Activated gamma-delta T cell (primary cell): ENCODE measurements at regions not wholly inside any gene's neighbourhood (a gene's known extent, or its start where the extent isn't known, plus 50 kb on each side); places are given as distances from the start of the nearest gene placed in this dataset.
"Not testable (repeated sequence)": the region's sequence is repeated elsewhere in the genome, so short reads cannot be mapped to it uniquely, and the experiment has no call there.

Experiments used
- DNase-seq: peaks from one replicate; lab custom pipeline; 2025; lab: John Stamatoyannopoulos, UW

DNA sequence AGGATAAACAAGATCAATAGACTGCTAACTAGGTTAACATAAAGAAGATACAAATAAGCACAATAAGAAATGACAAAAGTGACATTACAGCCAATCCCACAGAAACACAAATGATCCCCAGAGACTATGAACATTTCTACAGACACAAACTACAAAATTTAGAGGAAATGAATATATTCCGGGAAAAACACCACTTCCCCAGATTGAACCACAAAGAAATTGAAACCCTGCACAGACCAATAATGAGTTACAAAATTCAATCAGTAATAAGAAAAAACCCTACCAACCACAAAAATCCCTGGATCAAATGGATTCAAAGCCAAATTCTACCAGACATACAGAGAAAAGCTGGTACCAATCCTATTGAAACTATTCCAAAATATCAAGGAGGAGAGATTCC, 232.4 kb upstream of the RBMS1 start:
- DNase-seq, result no peak

DNA sequence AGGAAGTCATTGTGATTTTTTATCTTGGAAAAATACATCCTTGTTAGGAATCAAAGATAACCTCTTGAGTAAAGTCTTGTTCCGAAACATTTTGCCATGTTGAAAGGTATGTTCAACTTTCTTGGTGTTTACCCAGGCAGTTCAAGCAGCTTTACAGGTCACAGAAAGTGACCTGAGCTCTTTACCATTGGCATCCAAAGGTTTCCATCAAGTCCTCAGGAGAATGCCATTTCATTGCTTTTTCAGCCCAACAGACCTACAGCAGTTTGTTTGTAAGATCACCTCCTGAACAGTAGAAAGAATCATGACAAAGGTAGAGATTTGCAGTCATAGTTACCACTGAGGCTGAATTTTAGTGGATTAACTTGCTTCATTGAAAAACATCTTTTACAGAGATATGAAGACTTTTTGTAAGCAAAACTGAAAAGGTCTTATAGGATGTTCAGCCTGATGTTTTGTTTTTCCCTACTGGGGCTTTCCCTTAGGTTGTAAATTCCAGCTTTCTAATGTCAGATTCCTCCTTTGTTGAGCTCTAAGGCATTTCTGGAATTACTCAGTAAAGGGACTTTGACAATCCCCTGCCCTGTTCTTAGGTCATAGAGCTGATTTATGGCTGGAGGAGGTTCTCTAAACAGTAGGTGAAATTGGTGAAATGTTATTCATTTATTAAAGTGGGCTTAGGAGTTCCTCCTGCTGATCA, 236.8 kb upstream of the RBMS1 start:
- no peak for DNase-seq

DNA sequence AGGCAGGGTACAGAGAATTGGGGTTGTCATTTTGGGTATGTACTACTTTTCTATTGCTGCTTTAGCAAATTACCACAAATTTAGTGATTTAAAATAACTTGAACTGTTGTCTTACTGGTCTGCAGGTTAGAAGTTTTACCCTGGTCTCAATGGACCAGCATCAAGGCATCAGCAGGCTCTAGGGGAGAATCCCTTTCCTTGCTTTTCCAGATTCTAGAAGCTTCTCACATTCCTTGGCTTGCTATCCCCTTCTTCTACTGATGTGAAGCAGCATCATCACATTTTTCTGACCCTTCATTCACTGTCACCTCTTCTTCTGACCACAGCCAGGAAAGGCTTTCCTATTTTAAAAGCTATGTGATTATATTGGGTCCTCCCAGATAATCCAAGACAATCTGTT, 237.8 kb upstream of the RBMS1 start:
- DNase-seq, result no peak

- DNase-seq, result no peak
These were observed 238.2 kb upstream of the RBMS1 start for GRCh38 chr2:160731856-160732255.

GRCh38 chr2:160735696-160736095, 242.1 kb upstream of the RBMS1 start:
- no peak for DNase-seq

GRCh38 chr2:160736148-160737028, 242.8 kb upstream of the RBMS1 start:
- DNase-seq, result no peak

DNA sequence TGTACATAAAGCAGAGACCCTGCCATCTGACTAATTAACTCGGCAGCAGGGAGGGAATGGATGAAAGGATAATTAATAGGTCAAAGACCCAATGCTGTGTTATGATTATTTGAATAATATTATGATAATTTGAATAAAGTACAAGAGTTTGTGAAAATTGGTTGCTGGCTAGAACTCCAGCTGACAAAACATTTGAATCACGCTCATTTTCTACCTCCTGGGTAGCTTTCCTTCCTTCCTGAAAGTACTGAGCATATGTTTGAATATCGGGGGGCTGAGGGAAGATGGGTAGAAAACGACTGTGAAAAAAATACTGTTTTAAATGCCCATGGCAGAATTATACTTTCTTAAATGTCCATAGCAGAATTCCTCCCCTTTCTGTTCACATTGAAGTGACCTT, 243.6 kb upstream of the RBMS1 start:
- DNase-seq, result no peak

GRCh38 chr2:160741271-160741670, 247.7 kb upstream of the RBMS1 start:
- DNase-seq, result no peak

- no peak for DNase-seq
These were observed 248.2 kb upstream of the RBMS1 start for GRCh38 chr2:160741815-160742214.

GRCh38 chr2:160742667-160743066, 249.1 kb upstream of the RBMS1 start:
- no peak for DNase-seq

GRCh38 chr2:160747501-160748170, 254.0 kb upstream of the RBMS1 start:
- DNase-seq, result no peak

GRCh38 chr2:160751021-160751420, 257.4 kb upstream of the RBMS1 start:
- DNase-seq, result no peak

GRCh38 chr2:160752475-160753330, 259.1 kb upstream of the RBMS1 start:
- DNase-seq, result no peak

DNA sequence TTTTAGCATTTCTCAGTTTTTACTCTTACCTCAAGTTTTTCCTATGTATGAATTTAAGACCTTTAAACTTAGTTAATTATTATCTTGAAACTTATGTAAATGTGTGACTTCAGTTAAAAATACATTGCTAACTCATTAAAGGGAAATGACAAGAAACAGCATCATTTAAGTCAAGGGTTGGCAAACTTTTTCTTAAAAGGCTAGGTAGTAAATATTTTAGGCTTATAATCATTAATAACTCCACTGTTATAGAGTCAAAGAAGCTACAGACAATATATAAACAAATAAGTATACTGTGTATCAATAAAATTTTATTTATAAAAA, 259.7 kb upstream of the RBMS1 start:
- DNase-seq, result no peak

- DNase-seq, result no peak
These were observed 260.4 kb upstream of the RBMS1 start for GRCh38 chr2:160753960-160754359.

DNA sequence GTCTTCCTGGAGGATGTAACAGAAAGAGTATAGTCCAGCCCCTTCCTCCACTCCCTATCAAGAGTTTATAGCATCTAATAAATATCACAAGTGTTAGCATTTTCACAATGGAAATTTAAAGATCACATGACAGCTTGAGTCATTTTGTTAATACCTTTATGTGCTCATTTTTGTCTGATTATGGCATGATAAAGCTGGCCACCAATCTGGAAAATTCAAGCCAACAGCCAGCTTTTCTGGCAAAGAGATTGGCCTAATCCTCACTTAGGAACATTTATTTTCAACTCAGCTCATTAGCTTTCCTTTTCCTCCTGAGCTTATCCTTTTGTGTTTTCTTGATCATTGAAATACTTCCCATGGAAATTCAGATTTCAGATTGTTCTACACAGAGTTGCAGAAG, 262.9 kb upstream of the RBMS1 start:
- no peak for DNase-seq

DNA sequence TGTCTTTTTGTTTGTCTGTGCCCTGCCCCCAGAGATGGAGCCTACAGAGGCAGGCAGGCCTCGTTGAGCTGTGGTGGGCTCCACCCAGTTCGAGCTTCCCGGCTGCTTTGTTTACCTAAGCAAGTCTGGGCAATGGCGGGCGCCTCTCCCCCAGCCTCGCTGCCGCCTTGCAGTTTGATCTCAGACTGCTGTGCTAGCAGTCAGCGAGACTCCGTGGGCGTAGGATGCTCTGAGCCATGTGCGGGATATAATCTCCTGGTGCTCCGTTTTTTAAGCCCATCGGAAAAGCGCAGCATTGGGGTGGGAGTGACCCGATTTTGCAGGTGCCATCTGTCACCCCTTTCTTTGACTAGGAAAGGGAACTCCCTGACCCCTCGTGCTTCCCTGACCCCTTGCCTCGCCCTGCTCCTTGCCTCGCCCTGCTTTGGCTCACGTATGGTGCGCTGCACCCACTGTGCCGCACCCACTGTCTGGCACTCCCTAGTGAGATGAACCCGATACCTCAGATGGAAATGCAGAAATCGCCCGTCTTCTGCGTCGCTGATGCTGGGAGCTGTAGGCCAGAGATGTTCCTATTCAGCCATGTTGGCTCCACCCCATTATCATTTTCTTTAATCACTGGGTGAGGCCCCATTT, 269.0 kb upstream of the RBMS1 start:
- DNase-seq, result not testable (repeated sequence)

DNA sequence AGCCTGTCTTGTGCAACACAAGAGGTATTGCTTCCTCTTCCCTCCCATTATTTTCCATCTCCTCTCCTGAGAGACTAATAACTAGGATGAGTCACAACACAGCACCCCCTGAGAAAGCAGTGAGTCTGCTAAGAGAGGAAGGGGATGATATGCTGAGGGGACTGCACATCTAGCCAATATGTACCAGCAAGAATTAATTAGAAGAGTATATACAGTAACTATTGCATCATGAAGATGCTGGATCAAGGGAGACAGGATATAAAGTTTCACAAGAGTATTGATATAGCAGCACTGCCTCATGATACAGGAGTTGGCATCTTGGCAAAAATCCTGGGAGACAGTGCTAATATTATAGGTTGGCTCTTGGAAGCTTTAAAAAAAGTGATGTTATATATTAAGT, 289.9 kb upstream of the RBMS1 start:
- no peak for DNase-seq

GRCh38 chr2:160784034-160784433, 290.4 kb upstream of the RBMS1 start:
- DNase-seq, result no peak

- no peak for DNase-seq
These were observed 297.1 kb upstream of the RBMS1 start for GRCh38 chr2:160790738-160791137.

DNA sequence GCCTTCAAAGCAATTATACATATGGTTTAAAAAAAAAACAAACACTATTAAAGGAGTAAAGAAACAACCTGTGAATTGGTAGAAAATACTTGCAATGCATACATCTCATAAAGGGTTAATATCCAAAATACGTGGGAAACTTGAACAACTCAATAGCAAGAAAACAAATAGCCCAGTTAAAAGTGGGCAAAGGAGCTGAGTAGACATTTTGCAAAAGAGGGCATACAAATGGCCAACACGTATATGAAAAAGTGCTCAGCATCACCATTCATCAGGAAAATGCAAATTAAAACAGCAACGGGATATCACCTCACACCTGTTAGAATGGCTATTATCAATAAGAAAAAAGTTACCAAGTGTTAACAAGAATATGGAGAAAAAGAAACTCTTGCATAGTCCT, 298.3 kb upstream of the RBMS1 start:
- DNase-seq, result no peak

DNA sequence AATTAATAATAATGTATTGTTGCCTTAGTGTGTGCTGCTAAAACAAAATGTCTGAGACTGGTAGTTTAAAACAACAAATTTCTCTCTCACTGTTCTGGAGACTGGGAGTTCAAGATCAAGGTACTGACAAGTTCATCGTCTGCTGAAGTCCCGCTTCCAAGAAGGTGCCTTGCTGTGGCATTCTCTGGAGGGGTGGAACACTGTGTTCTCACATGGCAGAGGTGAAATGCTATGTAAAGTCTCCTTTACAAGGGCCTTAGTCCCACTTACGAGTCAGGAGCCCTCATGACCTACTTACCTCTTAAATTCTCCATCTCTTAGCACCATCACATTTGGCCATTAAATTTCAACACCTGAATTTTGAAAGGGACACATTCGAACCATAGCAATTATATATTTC, 299.2 kb upstream of the RBMS1 start:
- DNase-seq, result no peak
